ENCODE measurements at regions not wholly inside any gene's neighbourhood (a gene's known extent, or its start where the extent isn't known, plus 50 kb on each side); places are given as distances from the start of the nearest gene placed in this dataset.

GRCh38 chrX:20481632-20482031 is 214.9 kb upstream of the RPS6KA3 start:
- ChIA-PET POLR2A (no interaction called here), CTCF (no interaction called here)
- H3K27ac Mint-ChIP-seq = no peak overlapping the region

GRCh38 chrX:20479896-20480295 is 213.2 kb upstream of the RPS6KA3 start:
- no peaks in the 10 kb centered on the region for H3K9me3 Mint-ChIP-seq
- TF ChIP-seq CDX4 (CRISPR knock-in tag; IDR thresholded peaks at IDR 0.05; ENCODE audit: borderline replicate concordance) (no peak), ZNF423 (CRISPR knock-in tag; IDR thresholded peaks at IDR 0.05) (no peak), ZBTB21 (CRISPR knock-in tag; IDR thresholded peaks at IDR 0.05; ENCODE audit: borderline replicate concordance) (no peak), JAZF1 (CRISPR knock-in tag; IDR thresholded peaks at IDR 0.05) (no peak), TEAD4 (CRISPR knock-in tag; IDR thresholded peaks at IDR 0.05) (no peak), ZNF121 (CRISPR knock-in tag; IDR thresholded peaks at IDR 0.05) (no peak), ARID4B (CRISPR knock-in tag; IDR thresholded peaks at IDR 0.05; ENCODE audit: borderline replicate concordance) (no peak), SMAD3 (CRISPR knock-in tag; IDR thresholded peaks at IDR 0.05; ENCODE audit: borderline replicate concordance) (no peak)
- TF ChIP-seq, protein P1, sequence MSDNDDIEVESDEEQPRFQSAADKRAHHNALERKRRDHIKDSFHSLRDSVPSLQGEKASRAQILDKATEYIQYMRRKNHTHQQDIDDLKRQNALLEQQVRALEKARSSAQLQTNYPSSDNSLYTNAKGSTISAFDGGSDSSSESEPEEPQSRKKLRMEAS (CRISPR knock-in tag; IDR thresholded peaks at IDR 0.05) = no peak

More at GRCh38 chrX:20481632-20482031, 214.9 kb upstream of the RPS6KA3 start:
- TF ChIP-seq NR1H2 (CRISPR knock-in tag; IDR thresholded peaks at IDR 0.05) (no peak), CREB1 (CRISPR knock-in tag; IDR thresholded peaks at IDR 0.05) (no peak), ATF6 (CRISPR knock-in tag; IDR thresholded peaks at IDR 0.05) (no peak), ZNF232 (CRISPR knock-in tag; IDR thresholded peaks at IDR 0.05) (no peak), RELA (CRISPR knock-in tag; IDR thresholded peaks at IDR 0.05; ENCODE audit: borderline replicate concordance) (no peak), TCF7 (CRISPR knock-in tag; IDR thresholded peaks at IDR 0.05; ENCODE audit: low read depth) (no peak), EMX1 (CRISPR knock-in tag; IDR thresholded peaks at IDR 0.05) (no peak), GABPB1 (CRISPR knock-in tag; IDR thresholded peaks at IDR 0.05) (no peak), ZNF416 (CRISPR knock-in tag; IDR thresholded peaks at IDR 0.05) (no peak), FOXK1 (CRISPR knock-in tag; IDR thresholded peaks at IDR 0.05) (no peak), ATF1 (CRISPR knock-in tag; IDR thresholded peaks at IDR 0.05) (no peak), GRHL2 (CRISPR knock-in tag; IDR thresholded peaks at IDR 0.05; ENCODE audit: insufficient replicate concordance, severe bottlenecking) (no peak), ARID4B (CRISPR knock-in tag; IDR thresholded peaks at IDR 0.05; ENCODE audit: borderline replicate concordance) (no peak), SP1 (CRISPR knock-in tag; conservative IDR thresholded peaks at IDR 0.05) (no peak)
- TF ChIP-seq, protein P2, sequence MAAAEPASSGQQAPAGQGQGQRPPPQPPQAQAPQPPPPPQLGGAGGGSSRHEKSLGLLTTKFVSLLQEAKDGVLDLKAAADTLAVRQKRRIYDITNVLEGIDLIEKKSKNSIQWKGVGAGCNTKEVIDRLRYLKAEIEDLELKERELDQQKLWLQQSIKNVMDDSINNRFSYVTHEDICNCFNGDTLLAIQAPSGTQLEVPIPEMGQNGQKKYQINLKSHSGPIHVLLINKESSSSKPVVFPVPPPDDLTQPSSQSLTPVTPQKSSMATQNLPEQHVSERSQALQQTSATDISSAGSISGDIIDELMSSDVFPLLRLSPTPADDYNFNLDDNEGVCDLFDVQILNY (CRISPR knock-in tag; IDR thresholded peaks at IDR 0.05) = no peak
- no peaks in the 10 kb centered on the region for H3K9me3 Mint-ChIP-seq
- DNase-seq (ENCODE audit: low spot score) (no peak), ATAC-seq (no peak)
- H3K36me3 Mint-ChIP-seq = no peaks in the 10 kb centered on the region
- peaks cover 30% of the 10 kb centered on the region for H3K27me3 Mint-ChIP-seq (ENCODE audit: low read depth)
- H3K4me3 Mint-ChIP-seq = no peak overlapping the region
- no peaks in the 10 kb centered on the region for H3K4me1 Mint-ChIP-seq

More at GRCh38 chrX:20479896-20480295, 213.2 kb upstream of the RPS6KA3 start:
- ChIA-PET CTCF (no interaction called here), POLR2A (no interaction called here)
- H3K4me3 Mint-ChIP-seq = no peak overlapping the region
- ATAC-seq (no peak), DNase-seq (ENCODE audit: low spot score) (no peak)
- H3K27ac Mint-ChIP-seq = no peak overlapping the region
- H3K27me3 Mint-ChIP-seq (ENCODE audit: low read depth) = peaks cover 30% of the 10 kb centered on the region
- H3K36me3 Mint-ChIP-seq = no peaks in the 10 kb centered on the region
- no peaks in the 10 kb centered on the region for H3K4me1 Mint-ChIP-seq

Data from WTC11 (cell line).